CD14-positive monocyte (primary cell): ENCODE measurements at regions not wholly inside any gene's neighbourhood (a gene's known extent, or its start where the extent isn't known, plus 50 kb on each side); places are given as distances from the start of the nearest gene placed in this dataset.

Experiments used
- DNase-seq, 3 donors: peaks; one replicate each; pipeline ENCODE4 v3.0.0-alpha.2; 2011 to 2022
- H2AFZ ChIP-seq: 2 replicates; pipeline ENCODE4 v1.6.0; 2012; ENCODE audit warnings: mild to moderate bottlenecking, low read depth, low read length, inconsistent platforms; ENCODE audit not compliant: insufficient read depth, poor library complexity, severe bottlenecking
- H3K27ac ChIP-seq, 2 donors: 1 replicate in 1 of 2; 2 replicates in 1 of 2; pipeline ENCODE4 v1.5.1; 2012 to 2013; ENCODE audit warnings: low read length in 2 of 2, control low read depth in 1 of 2, inconsistent platforms in 1 of 2, low read depth in 1 of 2, mild to moderate bottlenecking in 1 of 2
- H3K27me3 ChIP-seq, 2 donors: one replicate each; pipeline versions ENCODE4 v1.6.0 to v1.6.1; 2011 to 2013; ENCODE audit warnings: low read length in 2 of 2; ENCODE audit not compliant: control insufficient read depth in 2 of 2, insufficient read depth in 2 of 2
- H3K36me3 ChIP-seq, 2 donors: replicated peaks in 1 of 2; 1 replicate in 1 of 2; 2 replicates in 1 of 2; pipeline versions ENCODE4 v1.5.1 to v1.6.1; 2012 to 2013; ENCODE audit warnings: low read length in 2 of 2, control low read depth in 1 of 2, inconsistent platforms in 1 of 2, mild to moderate bottlenecking in 1 of 2; ENCODE audit not compliant: insufficient read depth in 2 of 2, control insufficient read depth in 1 of 2
- H3K4me1 ChIP-seq, 2 donors: 1 replicate in 1 of 2; 2 replicates in 1 of 2; pipeline versions ENCODE4 v1.5.1 to v1.6.1; 2012 to 2013; ENCODE audit warnings: low read length in 2 of 2, control low read depth in 1 of 2, inconsistent platforms in 1 of 2, mild to moderate bottlenecking in 1 of 2, moderate library complexity in 1 of 2; ENCODE audit not compliant: insufficient read depth in 2 of 2, control insufficient read depth in 1 of 2
- H3K4me2 ChIP-seq: replicated peaks from 2 replicates; pipeline ENCODE3; 2012; ENCODE audit warnings: low read length, moderate library complexity, mild to moderate bottlenecking; ENCODE audit not compliant: poor library complexity, severe bottlenecking; ENCODE audit errors: extremely low read depth
- H3K4me3 ChIP-seq, 3 experiments: fragments of 200-600 bp in 1 of 3; sonication (generic) in 1 of 3; replicated peaks in 1 of 3; 1 replicate in 2 of 3; 2 replicates in 1 of 3; pipeline ENCODE4 v1.5.1; 2011 to 2013; ENCODE audit warnings: low read length in 3 of 3, mild to moderate bottlenecking in 3 of 3, control low read depth in 2 of 3, low read depth in 2 of 3, inconsistent platforms in 1 of 3, moderate library complexity in 1 of 3
- H3K79me2 ChIP-seq: 2 replicates; pipeline ENCODE4 v1.6.0; 2012; ENCODE audit warnings: mild to moderate bottlenecking, control low read depth, inconsistent platforms, low read length, moderate library complexity; ENCODE audit not compliant: insufficient read depth
- H3K9ac ChIP-seq: 2 replicates; pipeline ENCODE4 v1.6.0; 2017; ENCODE audit warnings: low read length, mild to moderate bottlenecking; ENCODE audit not compliant: insufficient read depth, poor library complexity, severe bottlenecking
- H3K9me3 ChIP-seq, 2 donors: replicated peaks in 1 of 2; 1 replicate in 1 of 2; 2 replicates in 1 of 2; pipeline versions ENCODE4 v1.5.1 to v1.6.1; 2012 to 2013; ENCODE audit warnings: low read length in 2 of 2, control low read depth in 1 of 2; ENCODE audit not compliant: control insufficient read depth in 1 of 2, insufficient read depth in 1 of 2
- H4K20me1 ChIP-seq: 2 replicates; pipeline ENCODE4 v1.6.0; 2012; ENCODE audit warnings: mild to moderate bottlenecking, low read length, control low read depth, moderate library complexity; ENCODE audit not compliant: insufficient read depth
- H3K27ac Mint-ChIP-seq, 7 donors: one replicate each; pipeline ENCODE4 v1.8.0; 2020; ENCODE audit warnings: mild to moderate bottlenecking in 7 of 7, mixed read lengths in 7 of 7, moderate library complexity in 6 of 7, inconsistent platforms in 2 of 7
- H3K27me3 Mint-ChIP-seq, 3 donors: one replicate each; pipeline ENCODE4 v1.8.0; 2021 to 2022; ENCODE audit warnings: low read depth in 3 of 3, mild to moderate bottlenecking in 3 of 3, mixed read lengths in 3 of 3, moderate library complexity in 3 of 3, inconsistent platforms in 1 of 3
- H3K36me3 Mint-ChIP-seq, 2 donors: one replicate each; pipeline ENCODE4 v1.8.0; 2020; ENCODE audit warnings: mixed read lengths in 2 of 2, inconsistent platforms in 1 of 2, mild to moderate bottlenecking in 1 of 2
- H3K4me1 Mint-ChIP-seq: one replicate; pipeline ENCODE4 v1.8.0; 2020; ENCODE audit warnings: mild to moderate bottlenecking, mixed read lengths
- H3K4me3 Mint-ChIP-seq, 2 donors: one replicate each; pipeline ENCODE4 v1.8.0; 2020; ENCODE audit warnings: mild to moderate bottlenecking in 2 of 2, mixed read lengths in 2 of 2, moderate library complexity in 1 of 2
- H3K9me3 Mint-ChIP-seq, 7 donors: one replicate each; pipeline ENCODE4 v1.8.0; 2020 to 2022; ENCODE audit warnings: mixed read lengths in 7 of 7, mild to moderate bottlenecking in 6 of 7, moderate library complexity in 6 of 7, inconsistent platforms in 2 of 7
- CTCF ChIP-seq: fragments of 200-600 bp; IDR thresholded peaks from one replicate; pipeline ENCODE4 v1.8.0; 2022; ENCODE audit warnings: antibody characterized with exemption, mild to moderate bottlenecking
- WGBS: methylation state at CpG from one replicate; pipeline ENCODE4 v1.1.5; 2013; ENCODE audit warnings: missing lambda C conversion rate; ENCODE audit not compliant: insufficient coverage; 5-methylcytosine and 5-hydroxymethylcytosine counted together
- intact Hi-C, 2 donors: fragments of 100-400 bp; cut with micrococcal nuclease; formaldehyde crosslinking; loops; one replicate each; pipeline versions ENCODE4 v1.15.0 to v1.15.1; 2023

GRCh38 chr10:64265961-64266360 lies 744.8 kb downstream of the REEP3 start:
- H3K9me3 ChIP-seq = no peaks in the 10 kb centered on the region
- no peaks in the 10 kb centered on the region for H4K20me1 ChIP-seq
- H3K79me2 ChIP-seq = no peaks in the 10 kb centered on the region
- Mint-ChIP-seq H3K27me3 (peaks cover 1 to 3% (median 2%) of the 10 kb centered on the region in 3 donors), H3K4me3 (no peak overlapping the region), H3K36me3 (no peaks in the 10 kb centered on the region), H3K4me1 (no peaks in the 10 kb centered on the region), H3K9me3 (peaks cover 0 to 2% (median 0%) of the 10 kb centered on the region in 7 donors), H3K27ac (peak overlapping the region in 1 of 7 donors; percentile 28)
- no peak overlapping the region for H3K9ac ChIP-seq
- no peak overlapping the region for H3K4me2 ChIP-seq
- DNase-seq = no peak
- no CpG with 5 or more reads among the region's 1 CpG for WGBS
- TF ChIP-seq CTCF = no peak
- intact Hi-C loops = no loop called here
- no peaks in the 10 kb centered on the region for H3K27me3 ChIP-seq
- no peak overlapping the region for H2AFZ ChIP-seq
- H3K4me3 ChIP-seq = no peak overlapping the region
- no peaks in the 10 kb centered on the region for H3K36me3 ChIP-seq
- no peak overlapping the region for H3K27ac ChIP-seq
- H3K4me1 ChIP-seq = no peaks in the 10 kb centered on the region

GRCh38 chr10:64271508-64271907 lies 750.3 kb downstream of the REEP3 start:
- no peaks in the 10 kb centered on the region for H3K27me3 ChIP-seq
- Mint-ChIP-seq H3K36me3 (no peaks in the 10 kb centered on the region), H3K27me3 (no peaks in the 10 kb centered on the region), H3K27ac (no peak overlapping the region), H3K9me3 (no peaks in the 10 kb centered on the region), H3K4me3 (no peak overlapping the region), H3K4me1 (no peaks in the 10 kb centered on the region)
- no peaks in the 10 kb centered on the region for H4K20me1 ChIP-seq
- WGBS = 85% methylated on average over 3 of the region's 3 CpGs
- intact Hi-C loops = no loop called here
- no peaks in the 10 kb centered on the region for H3K9me3 ChIP-seq
- no peak overlapping the region for H3K9ac ChIP-seq
- no peak overlapping the region for H3K4me2 ChIP-seq
- DNase-seq = no peak
- TF ChIP-seq CTCF = no peak
- H2AFZ ChIP-seq = no peak overlapping the region
- no peak overlapping the region for H3K4me3 ChIP-seq
- H3K36me3 ChIP-seq = no peaks in the 10 kb centered on the region
- H3K27ac ChIP-seq = no peak overlapping the region
- H3K4me1 ChIP-seq = no peaks in the 10 kb centered on the region
- no peaks in the 10 kb centered on the region for H3K79me2 ChIP-seq
